Spleen (tissue), 11 donors: ENCODE measurements at regions not wholly inside any gene's neighbourhood (a gene's known extent, or its start where the extent isn't known, plus 50 kb on each side); places are given as distances from the start of the nearest gene placed in this dataset.

ENCODE experiments used
- DNase-seq: peaks from one replicate; pipeline ENCODE4 v3.0.0-alpha.2; 2020
- H3K27ac ChIP-seq, 8 donors: fragments of 200-600 bp; sonication (generic) in 7 of 8; 1 replicate in 4 of 8; 2 replicates in 4 of 8; pipeline versions ENCODE4 v1.5.0 to v1.8.0; 2016 to 2021; ENCODE audit warnings: inconsistent platforms in 4 of 8, mild to moderate bottlenecking in 4 of 8, moderate library complexity in 1 of 8
- H3K27me3 ChIP-seq, 7 donors: fragments of 200-600 bp; sonication (generic) in 6 of 7; replicated peaks in 1 of 7; 1 replicate in 4 of 7; 2 replicates in 3 of 7; pipeline versions ENCODE4 v1.5.0 to v1.8.0; 2016 to 2021; ENCODE audit warnings: inconsistent platforms in 3 of 7, mild to moderate bottlenecking in 1 of 7
- H3K36me3 ChIP-seq, 6 donors: fragments of 200-600 bp; sonication (generic) in 5 of 6; 1 replicate in 4 of 6; 2 replicates in 2 of 6; pipeline versions ENCODE4 v1.5.0 to v1.8.0; 2016 to 2021; ENCODE audit warnings: inconsistent platforms in 2 of 6
- H3K4me1 ChIP-seq, 6 donors: fragments of 200-600 bp; sonication (generic) in 5 of 6; 1 replicate in 3 of 6; 2 replicates in 3 of 6; pipeline versions ENCODE4 v1.5.0 to v1.8.0; 2016 to 2021; ENCODE audit warnings: inconsistent platforms in 3 of 6
- H3K4me3 ChIP-seq, 8 donors: fragments of 200-600 bp; sonication (generic) in 7 of 8; 1 replicate in 4 of 8; 2 replicates in 4 of 8; pipeline versions ENCODE4 v1.5.0 to v1.8.0; 2016 to 2021; ENCODE audit warnings: inconsistent platforms in 4 of 8, mild to moderate bottlenecking in 4 of 8, moderate library complexity in 2 of 8
- H3K9me3 ChIP-seq, 8 donors: fragments of 200-600 bp; sonication (generic) in 7 of 8; 1 replicate in 4 of 8; 2 replicates in 4 of 8; pipeline versions ENCODE4 v1.5.0 to v1.8.0; 2016 to 2021; ENCODE audit warnings: inconsistent platforms in 4 of 8
- POLR2A ChIP-seq, 3 donors: fragments of 450-650 bp; IDR thresholded peaks; one replicate each; pipeline ENCODE4 v1.5.1; 2017; ENCODE audit warnings: antibody characterized with exemption in 3 of 3, mild to moderate bottlenecking in 1 of 3
- POLR2AphosphoS5 ChIP-seq, 3 donors: sonication (generic); formaldehyde crosslinking; IDR thresholded peaks; one replicate each; pipeline ENCODE4 v1.5.1; 2017; ENCODE audit warnings: antibody characterized with exemption in 3 of 3
- whole genome bisulfite sequencing, 5 donors: extraction: QIAGEN DNeasy Blood & Tissue Kit in 3 of 5; methylation state at CpG; one replicate each; pipeline versions ENCODE4 v1.1.5 to v1.1.7; 2013 to 2018; 5-methylcytosine and 5-hydroxymethylcytosine counted together
- intact Hi-C: fragments of 100-400 bp; cut with DNase I; formaldehyde crosslinking; loops from one replicate; pipeline ENCODE4 v1.15.0; 2023; ENCODE audit warnings: low total_unique reads
- TF ChIP-seq, protein P1 (sequence below), 11 experiments: fragments of 200-600 bp in 7 of 11; fragments of 450-650 bp in 4 of 11; sonication (generic) in 4 of 11; IDR thresholded peaks in 8 of 11; conservative IDR thresholded peaks in 3 of 11; 1 replicate in 7 of 11; 2 replicates in 4 of 11; pipeline versions ENCODE4 v1.4.0 to v1.8.0; 2016 to 2021; ENCODE audit warnings: antibody characterized with exemption in 11 of 11, inconsistent platforms in 4 of 11, mild to moderate bottlenecking in 1 of 11
- donor health status: healthy with polysubstance abuse.
- donor health status: DM: no; HTN: no; CAD: no; lungs with moderate emphysema.
- donor health status: DM: no; HTN: no; CAD: no.
- donor health status: Bipolar disorder and iron deficiency.
- donor health status: healthy.
- donor health status: DM: no; HTN: no; CAD: no.
- donor health status: DM: yes; HTN: yes; CAD: no.

DNA sequence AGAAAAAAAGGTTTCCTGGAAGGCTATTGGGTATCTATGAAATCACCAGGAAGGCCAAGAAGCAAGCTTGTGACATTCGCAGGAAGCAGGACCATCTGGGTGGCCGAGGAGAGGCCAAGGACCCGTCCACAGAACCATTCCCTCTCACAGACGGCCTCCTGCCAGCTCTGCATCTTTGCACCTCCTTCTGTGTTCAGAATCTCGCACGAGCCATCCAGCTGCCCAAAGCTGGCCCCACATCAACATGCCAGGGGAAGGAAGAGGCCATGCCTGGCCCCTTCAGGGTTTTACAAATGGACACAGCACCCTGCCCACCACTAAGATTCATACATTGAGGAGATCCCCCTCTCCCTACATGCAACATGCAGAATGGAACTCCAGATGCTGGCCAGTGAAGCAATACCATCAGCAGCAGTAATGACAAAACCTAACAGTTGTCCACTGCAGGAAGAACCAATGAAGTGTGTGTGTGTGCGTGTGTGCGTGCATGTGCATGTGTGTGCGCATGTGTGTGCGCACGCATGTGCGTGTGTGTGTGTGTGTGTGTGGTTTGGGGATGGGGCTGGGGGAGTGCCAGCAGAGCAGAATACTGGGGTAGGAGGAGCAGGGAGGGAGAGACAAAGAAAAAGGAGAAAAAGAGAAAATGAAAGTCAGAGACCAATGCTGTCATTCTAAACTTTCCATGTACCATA is 184.2 kb upstream of the FOXQ1 start:
- no peaks in the 10 kb centered on the region for H3K27me3 ChIP-seq
- no peak overlapping the region for H3K27ac ChIP-seq
- intact Hi-C loops = no loop called here
- no peaks in the 10 kb centered on the region for H3K36me3 ChIP-seq
- no peak overlapping the region for H3K4me3 ChIP-seq
- H3K4me1 ChIP-seq = no peaks in the 10 kb centered on the region
- TF ChIP-seq POLR2A (IDR thresholded peaks at IDR 0.05) = no peak
- no peak for TF ChIP-seq POLR2AphosphoS5 (IDR thresholded peaks at IDR 0.05)
- no peaks in the 10 kb centered on the region for H3K9me3 ChIP-seq
- DNase-seq = no peak
- WGBS, 5 donors = 69 to 91% (median 84%) methylated on average over 12 of the region's 12 CpGs

DNA sequence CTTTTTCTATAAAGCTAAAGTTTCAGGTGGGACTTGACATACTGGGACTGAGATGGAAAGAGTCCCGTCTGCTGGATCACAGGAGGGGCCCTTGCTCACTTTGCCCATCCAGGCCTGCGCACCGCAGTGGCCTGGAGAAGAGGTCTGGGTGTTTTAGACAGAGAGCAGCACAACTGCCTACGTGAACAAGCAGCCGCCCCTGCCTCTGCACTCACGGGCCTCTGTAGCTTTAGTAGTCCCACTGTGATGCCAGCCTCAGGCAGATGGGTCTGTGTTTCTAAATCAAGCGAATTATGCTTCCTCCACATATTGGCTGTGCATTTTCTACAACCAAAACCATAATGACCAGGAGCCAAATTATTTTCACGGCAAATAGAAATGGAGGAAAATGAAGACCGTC is 184.8 kb upstream of the FOXQ1 start:
- Histone ChIP-seq H3K36me3 (no peaks in the 10 kb centered on the region), H3K4me3 (no peak overlapping the region), H3K9me3 (no peaks in the 10 kb centered on the region), H3K4me1 (no peaks in the 10 kb centered on the region), H3K27me3 (no peaks in the 10 kb centered on the region), H3K27ac (no peak overlapping the region)
- DNase-seq = no peak
- intact Hi-C loops = no loop called here
- 84 to 97% (median 88%) methylated on average over 9 of the region's 9 CpGs for WGBS, 5 donors
- TF ChIP-seq POLR2A (IDR thresholded peaks at IDR 0.05) (no peak), POLR2AphosphoS5 (IDR thresholded peaks at IDR 0.05) (no peak)
- TF ChIP-seq, protein P1, sequence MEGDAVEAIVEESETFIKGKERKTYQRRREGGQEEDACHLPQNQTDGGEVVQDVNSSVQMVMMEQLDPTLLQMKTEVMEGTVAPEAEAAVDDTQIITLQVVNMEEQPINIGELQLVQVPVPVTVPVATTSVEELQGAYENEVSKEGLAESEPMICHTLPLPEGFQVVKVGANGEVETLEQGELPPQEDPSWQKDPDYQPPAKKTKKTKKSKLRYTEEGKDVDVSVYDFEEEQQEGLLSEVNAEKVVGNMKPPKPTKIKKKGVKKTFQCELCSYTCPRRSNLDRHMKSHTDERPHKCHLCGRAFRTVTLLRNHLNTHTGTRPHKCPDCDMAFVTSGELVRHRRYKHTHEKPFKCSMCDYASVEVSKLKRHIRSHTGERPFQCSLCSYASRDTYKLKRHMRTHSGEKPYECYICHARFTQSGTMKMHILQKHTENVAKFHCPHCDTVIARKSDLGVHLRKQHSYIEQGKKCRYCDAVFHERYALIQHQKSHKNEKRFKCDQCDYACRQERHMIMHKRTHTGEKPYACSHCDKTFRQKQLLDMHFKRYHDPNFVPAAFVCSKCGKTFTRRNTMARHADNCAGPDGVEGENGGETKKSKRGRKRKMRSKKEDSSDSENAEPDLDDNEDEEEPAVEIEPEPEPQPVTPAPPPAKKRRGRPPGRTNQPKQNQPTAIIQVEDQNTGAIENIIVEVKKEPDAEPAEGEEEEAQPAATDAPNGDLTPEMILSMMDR (IDR thresholded peaks at IDR 0.05 in 8 of 11, conservative IDR thresholded peaks at IDR 0.05 in 3 of 11) = no peak

DNA sequence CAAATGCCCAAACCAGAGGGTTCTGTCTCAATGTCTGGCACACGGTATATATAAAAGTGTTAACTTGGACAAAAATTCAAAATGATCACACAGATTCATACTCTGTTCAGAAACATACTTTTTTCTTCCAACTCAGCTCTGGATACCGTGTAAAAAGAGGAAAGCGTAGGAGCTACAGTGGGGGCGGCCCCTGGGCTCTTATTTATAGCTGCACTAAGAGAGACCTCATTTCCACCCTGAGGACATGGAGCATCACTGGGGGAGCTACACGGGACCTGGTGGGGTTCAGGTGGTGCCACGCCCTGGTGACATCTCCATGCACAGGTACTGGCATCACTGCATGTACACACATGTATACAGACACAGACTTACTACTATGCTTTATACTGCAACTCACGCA is 185.9 kb upstream of the FOXQ1 start:
- H3K27me3 ChIP-seq = no peaks in the 10 kb centered on the region
- no peak for DNase-seq
- H3K9me3 ChIP-seq = no peaks in the 10 kb centered on the region
- H3K4me1 ChIP-seq = no peaks in the 10 kb centered on the region
- WGBS, 5 donors = 82 to 92% (median 88%) methylated on average over 7 of the region's 7 CpGs
- H3K27ac ChIP-seq = no peak overlapping the region
- TF ChIP-seq POLR2A (IDR thresholded peaks at IDR 0.05) (no peak), POLR2AphosphoS5 (IDR thresholded peaks at IDR 0.05) (no peak)
- TF ChIP-seq, protein P1 (IDR thresholded peaks at IDR 0.05 in 8 of 11, conservative IDR thresholded peaks at IDR 0.05 in 3 of 11) = no peak
- no peaks in the 10 kb centered on the region for H3K36me3 ChIP-seq
- intact Hi-C loops = no loop called here
- no peak overlapping the region for H3K4me3 ChIP-seq

DNA sequence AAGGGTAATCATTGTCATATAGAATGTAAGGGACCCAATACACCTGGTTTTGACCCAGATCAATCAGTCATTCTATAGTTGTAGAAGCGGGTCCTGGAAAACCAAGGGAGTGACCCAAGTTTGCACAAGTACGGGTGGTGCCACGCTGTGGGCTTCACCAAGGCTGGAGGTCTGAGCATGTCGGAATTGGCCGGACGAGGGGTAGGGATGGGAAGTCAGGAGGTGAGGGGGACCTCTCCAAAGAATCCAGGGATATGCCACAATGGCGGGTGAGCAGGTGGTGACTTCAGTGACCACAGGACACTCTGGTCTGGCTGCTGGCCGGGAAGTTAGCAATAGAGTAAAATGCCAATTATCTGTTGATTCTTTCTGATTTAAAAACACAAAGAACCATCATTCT is 186.6 kb upstream of the FOXQ1 start:
- no peaks in the 10 kb centered on the region for H3K4me1 ChIP-seq
- H3K4me3 ChIP-seq = no peak overlapping the region
- intact Hi-C loops = no loop called here
- no peaks in the 10 kb centered on the region for H3K36me3 ChIP-seq
- 86 to 93% (median 92%) methylated on average over 8 of the region's 8 CpGs for WGBS, 5 donors
- no peaks in the 10 kb centered on the region for H3K27me3 ChIP-seq
- no peaks in the 10 kb centered on the region for H3K9me3 ChIP-seq
- H3K27ac ChIP-seq = no peak overlapping the region
- TF ChIP-seq, protein P1 (IDR thresholded peaks at IDR 0.05 in 8 of 11, conservative IDR thresholded peaks at IDR 0.05 in 3 of 11) = no peak
- TF ChIP-seq POLR2AphosphoS5 (IDR thresholded peaks at IDR 0.05) (no peak), POLR2A (IDR thresholded peaks at IDR 0.05) (no peak)
- DNase-seq = no peak
